DND-41 (cell line): ENCODE measurements at regions not wholly inside any gene's neighbourhood (a gene's known extent, or its start where the extent isn't known, plus 50 kb on each side); places are given as distances from the start of the nearest gene placed in this dataset.

Source experiments
- CTCF ChIP-seq: IDR thresholded peaks from 2 replicates; pipeline ENCODE4 v1.5.1; 2012; ENCODE audit warnings: borderline replicate concordance, low read length, moderate library complexity, mild to moderate bottlenecking; ENCODE audit not compliant: poor library complexity, severe bottlenecking; ENCODE audit errors: extremely low read depth
- EZH2 ChIP-seq: IDR thresholded peaks from 3 replicates; pipeline ENCODE4 v1.6.1; 2012; ENCODE audit warnings: borderline replicate concordance, low read depth, mild to moderate bottlenecking, moderate library complexity, low read length, inconsistent platforms; ENCODE audit not compliant: severe bottlenecking

GRCh38 chr12:20053782-20054181 is 314.6 kb upstream of the PDE3A start:
- TF ChIP-seq CTCF (no peak), EZH2 (no peak)
